ENCODE measurements at regions not wholly inside any gene's neighbourhood (a gene's known extent, or its start where the extent isn't known, plus 50 kb on each side); places are given as distances from the start of the nearest gene placed in this dataset.

DNA sequence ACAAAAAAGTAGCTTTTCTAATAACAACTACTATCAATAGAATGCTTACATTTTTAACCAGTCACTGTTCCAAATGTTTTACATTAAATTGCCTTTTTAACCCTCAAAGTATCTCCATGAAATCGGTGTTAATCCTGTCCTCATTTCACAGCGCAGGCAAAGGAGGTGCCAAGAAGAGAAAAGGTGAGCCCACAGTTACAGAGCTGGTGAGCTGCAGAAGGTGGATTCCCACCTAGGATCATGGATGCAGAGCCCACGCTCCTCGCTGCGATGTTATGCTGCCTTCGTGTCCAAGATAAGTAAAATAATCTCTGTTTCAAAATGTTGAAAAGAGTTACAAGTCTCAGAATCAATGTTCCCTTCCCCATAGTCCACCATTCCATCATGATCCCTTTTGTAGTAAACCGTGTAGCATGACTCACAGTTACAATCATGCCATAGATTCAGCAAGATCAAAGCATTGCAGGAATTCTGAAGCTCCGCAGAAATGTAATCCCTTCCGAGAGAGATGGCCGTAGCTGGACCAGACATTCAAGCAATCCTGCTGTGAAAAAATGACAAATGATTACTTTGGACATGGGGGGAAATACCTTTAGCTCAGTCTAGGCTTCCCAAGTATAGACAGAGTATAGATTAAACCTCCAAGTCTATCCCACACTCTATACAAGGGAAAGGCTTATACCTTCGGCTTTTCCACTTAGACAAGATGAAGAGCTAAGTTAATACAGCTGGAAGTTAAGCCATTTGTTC is 394.7 kb upstream of the AKR1E2 start:
- peaks cover 0 to under 1% (median 0%) of the 10 kb centered on the region in 3 donors for H3K9me3 Mint-ChIP-seq
- Histone ChIP-seq H3K4me3 (ENCODE audit: control insufficient read depth in 1 of 2, extremely low read depth in 1 of 2, low read length in 1 of 2) (no peak overlapping the region), H3K4me1 (ENCODE audit: control insufficient read depth in 1 of 2, extremely low read depth in 1 of 2, insufficient read depth in 2 of 2, low read length in 2 of 2) (no peaks in the 10 kb centered on the region), H3K27me3 (replicated peaks in 1 of 2; ENCODE audit: control insufficient read depth in 2 of 2, extremely low read depth in 1 of 2, insufficient read depth in 2 of 2, low read length in 1 of 2) (no peaks in the 10 kb centered on the region), H3K36me3 (ENCODE audit: control insufficient read depth in 2 of 2, extremely low read depth in 1 of 2, insufficient read depth in 1 of 2, low read length in 1 of 2) (no peaks in the 10 kb centered on the region), H3K9me3 (no peaks in the 10 kb centered on the region), H3K27ac (ENCODE audit: low read length) (no peak overlapping the region)
- H3K4me3 Mint-ChIP-seq, result no peak overlapping the region
- CTCF ChIA-PET, result no interaction called here
- H3K27me3 Mint-ChIP-seq, result peaks cover 0 to 4% of the 10 kb centered on the region in 2 donors
- no peaks in the 10 kb centered on the region for H3K36me3 Mint-ChIP-seq
- POLR2A ChIA-PET, result no interaction called here
- H3K27ac Mint-ChIP-seq, result no peak overlapping the region
- H3K4me1 Mint-ChIP-seq, result no peaks in the 10 kb centered on the region
- ATAC-seq (replicated peaks in 1 of 4), result no peak
- no peak for DNase-seq
- 100% methylated on average over 1 of the region's 11 CpGs for WGBS (ENCODE audit: insufficient coverage)

DNA sequence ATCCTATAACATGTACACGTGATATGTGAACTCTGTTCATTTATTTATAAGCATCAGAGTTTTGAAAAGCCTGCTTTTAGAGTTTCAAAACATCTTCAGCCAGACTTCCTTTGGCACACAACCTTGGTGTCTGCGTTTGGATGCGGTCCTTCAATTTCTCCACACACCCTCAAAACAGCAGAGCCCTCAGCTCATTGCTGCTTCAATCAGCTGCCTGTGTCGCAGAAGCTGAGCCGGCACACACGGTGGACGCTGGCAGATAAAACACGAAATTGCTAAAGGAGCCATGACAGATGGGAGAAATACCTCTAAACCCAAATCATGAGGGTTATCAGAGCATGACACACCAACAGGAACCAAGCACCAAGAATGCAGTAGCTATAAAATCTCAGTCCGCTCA is 396.4 kb upstream of the AKR1E2 start:
- H3K4me3 ChIP-seq (ENCODE audit: control insufficient read depth in 1 of 2, extremely low read depth in 1 of 2, low read length in 1 of 2), result no peak overlapping the region
- DNase-seq (no peak), ATAC-seq (replicated peaks in 1 of 4) (no peak)
- H3K36me3 ChIP-seq (ENCODE audit: control insufficient read depth in 2 of 2, extremely low read depth in 1 of 2, insufficient read depth in 1 of 2, low read length in 1 of 2), result no peaks in the 10 kb centered on the region
- no peaks in the 10 kb centered on the region for H3K9me3 ChIP-seq
- Mint-ChIP-seq H3K27me3 (peaks cover 0 to 7% of the 10 kb centered on the region in 2 donors), H3K9me3 (peaks cover 0 to 4% (median 0%) of the 10 kb centered on the region in 3 donors), H3K4me1 (no peaks in the 10 kb centered on the region), H3K36me3 (no peaks in the 10 kb centered on the region), H3K27ac (no peak overlapping the region), H3K4me3 (no peak overlapping the region)
- no peak overlapping the region for H3K27ac ChIP-seq (ENCODE audit: low read length)
- no peaks in the 10 kb centered on the region for H3K4me1 ChIP-seq (ENCODE audit: control insufficient read depth in 1 of 2, extremely low read depth in 1 of 2, insufficient read depth in 2 of 2, low read length in 2 of 2)
- WGBS (ENCODE audit: insufficient coverage), result 83% methylated on average over 6 of the region's 9 CpGs
- POLR2A ChIA-PET, result no interaction called here
- CTCF ChIA-PET, result interaction anchor here in 1 of 2 donors (0.5 kb wide), 1 partner anchor 1405 kb away, joined by 3 read pairs; no protein-coding TSS in a partner anchor
- no peaks in the 10 kb centered on the region for H3K27me3 ChIP-seq (replicated peaks in 1 of 2; ENCODE audit: control insufficient read depth in 2 of 2, extremely low read depth in 1 of 2, insufficient read depth in 2 of 2, low read length in 1 of 2)

DNA sequence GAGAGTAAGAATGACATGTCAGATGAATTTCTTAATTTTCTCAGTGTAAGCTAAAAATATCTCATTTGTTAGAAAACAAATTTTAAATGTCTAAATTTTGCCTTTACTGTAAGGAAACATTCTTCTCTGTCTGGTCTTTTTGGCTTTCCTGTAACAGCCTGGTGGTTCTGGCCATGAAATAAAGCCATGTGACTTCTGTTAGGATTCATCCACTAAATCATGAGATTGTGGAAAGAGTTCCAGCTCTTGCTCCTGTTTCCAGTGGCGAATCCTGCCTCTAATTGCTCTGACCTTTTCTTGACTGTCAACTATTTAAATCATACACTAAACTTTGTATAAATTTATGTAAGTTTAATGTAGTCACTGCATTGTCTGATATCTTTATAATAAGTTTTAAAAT is 398.5 kb upstream of the AKR1E2 start:
- no peak overlapping the region for H3K4me3 ChIP-seq (ENCODE audit: control insufficient read depth in 1 of 2, extremely low read depth in 1 of 2, low read length in 1 of 2)
- no peaks in the 10 kb centered on the region for H3K4me1 ChIP-seq (ENCODE audit: control insufficient read depth in 1 of 2, extremely low read depth in 1 of 2, insufficient read depth in 2 of 2, low read length in 2 of 2)
- no CpG with 5 or more reads among the region's 1 CpG for WGBS (ENCODE audit: insufficient coverage)
- no peaks in the 10 kb centered on the region for H3K36me3 ChIP-seq (ENCODE audit: control insufficient read depth in 2 of 2, extremely low read depth in 1 of 2, insufficient read depth in 1 of 2, low read length in 1 of 2)
- CTCF ChIA-PET, result no interaction called here
- ATAC-seq (replicated peaks in 1 of 4) (no peak), DNase-seq (no peak)
- peaks cover 0 to 4% (median 0%) of the 10 kb centered on the region in 3 donors for H3K9me3 Mint-ChIP-seq
- no peak overlapping the region for H3K4me3 Mint-ChIP-seq
- no peak overlapping the region for H3K27ac ChIP-seq (ENCODE audit: low read length)
- no peaks in the 10 kb centered on the region for H3K36me3 Mint-ChIP-seq
- H3K27ac Mint-ChIP-seq, result no peak overlapping the region
- H3K4me1 Mint-ChIP-seq, result no peaks in the 10 kb centered on the region
- no peaks in the 10 kb centered on the region for H3K27me3 ChIP-seq (replicated peaks in 1 of 2; ENCODE audit: control insufficient read depth in 2 of 2, extremely low read depth in 1 of 2, insufficient read depth in 2 of 2, low read length in 1 of 2)
- H3K27me3 Mint-ChIP-seq, result peaks cover 0 to 7% of the 10 kb centered on the region in 2 donors
- H3K9me3 ChIP-seq, result no peaks in the 10 kb centered on the region
- POLR2A ChIA-PET, result no interaction called here

DNA sequence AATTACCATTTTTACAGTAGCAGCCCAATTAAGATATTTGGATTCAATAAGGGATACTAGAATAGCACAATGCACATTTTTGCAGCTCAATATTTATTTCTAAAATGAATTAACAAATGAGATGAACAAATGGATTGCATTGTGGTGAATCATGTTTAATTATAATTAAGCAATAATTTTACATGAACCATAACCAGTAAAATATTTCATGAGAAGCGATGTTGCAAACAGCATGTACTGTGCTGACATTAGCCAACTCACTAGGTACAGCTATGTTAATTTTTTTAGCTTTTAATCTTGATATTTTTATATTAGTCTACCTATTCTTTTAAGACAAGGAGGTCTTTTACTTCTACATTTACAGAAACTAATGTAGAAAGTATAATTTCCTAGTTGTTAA is 399.1 kb upstream of the AKR1E2 start:
- ChIA-PET POLR2A (no interaction called here), CTCF (no interaction called here)
- peaks cover 0 to 9% of the 10 kb centered on the region in 2 donors for H3K27me3 Mint-ChIP-seq
- no CpG with 5 or more reads among the region's 1 CpG for WGBS (ENCODE audit: insufficient coverage)
- no peak overlapping the region for H3K4me3 ChIP-seq (ENCODE audit: control insufficient read depth in 1 of 2, extremely low read depth in 1 of 2, low read length in 1 of 2)
- ATAC-seq (replicated peaks in 1 of 4) (no peak), DNase-seq (no peak)
- H3K36me3 ChIP-seq (ENCODE audit: control insufficient read depth in 2 of 2, extremely low read depth in 1 of 2, insufficient read depth in 1 of 2, low read length in 1 of 2), result no peaks in the 10 kb centered on the region
- no peaks in the 10 kb centered on the region for H3K4me1 ChIP-seq (ENCODE audit: control insufficient read depth in 1 of 2, extremely low read depth in 1 of 2, insufficient read depth in 2 of 2, low read length in 2 of 2)
- no peak overlapping the region for H3K27ac Mint-ChIP-seq
- H3K4me1 Mint-ChIP-seq, result no peaks in the 10 kb centered on the region
- H3K4me3 Mint-ChIP-seq, result no peak overlapping the region
- H3K27me3 ChIP-seq (replicated peaks in 1 of 2; ENCODE audit: control insufficient read depth in 2 of 2, extremely low read depth in 1 of 2, insufficient read depth in 2 of 2, low read length in 1 of 2), result no peaks in the 10 kb centered on the region
- H3K27ac ChIP-seq (ENCODE audit: low read length), result no peak overlapping the region
- peaks cover 0 to 4% (median 0%) of the 10 kb centered on the region in 3 donors for H3K9me3 Mint-ChIP-seq
- H3K9me3 ChIP-seq, result no peaks in the 10 kb centered on the region
- no peaks in the 10 kb centered on the region for H3K36me3 Mint-ChIP-seq

DNA sequence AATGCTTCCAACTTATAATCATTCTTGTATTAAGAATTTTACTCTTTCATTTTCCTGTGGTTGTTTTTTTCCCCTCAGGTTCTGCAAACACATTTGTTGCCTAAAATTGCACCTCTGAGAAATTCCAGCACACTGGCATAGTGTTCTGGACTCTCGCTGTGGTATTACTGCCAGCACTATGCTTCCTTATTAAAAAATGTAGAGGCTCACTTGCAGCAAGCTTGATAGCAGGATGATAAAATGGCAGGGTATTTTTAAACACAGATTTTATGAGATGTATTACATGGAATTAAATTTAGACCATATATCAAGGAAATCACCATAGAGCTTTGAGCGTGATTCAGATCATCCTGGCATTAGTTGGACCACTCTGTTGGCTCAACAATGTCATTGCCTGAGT is 416.7 kb upstream of the AKR1E2 start:
- no peaks in the 10 kb centered on the region for H3K9me3 Mint-ChIP-seq
- H3K27ac Mint-ChIP-seq, result no peak overlapping the region
- CTCF ChIA-PET, result no interaction called here
- no peak for ATAC-seq (replicated peaks in 1 of 4)
- no peaks in the 10 kb centered on the region for H3K27me3 Mint-ChIP-seq
- H3K36me3 Mint-ChIP-seq, result no peaks in the 10 kb centered on the region
- Histone ChIP-seq H3K36me3 (ENCODE audit: control insufficient read depth in 2 of 2, extremely low read depth in 1 of 2, insufficient read depth in 1 of 2, low read length in 1 of 2) (no peaks in the 10 kb centered on the region), H3K27ac (ENCODE audit: low read length) (no peak overlapping the region), H3K4me1 (ENCODE audit: control insufficient read depth in 1 of 2, extremely low read depth in 1 of 2, insufficient read depth in 2 of 2, low read length in 2 of 2) (no peaks in the 10 kb centered on the region), H3K27me3 (replicated peaks in 1 of 2; ENCODE audit: control insufficient read depth in 2 of 2, extremely low read depth in 1 of 2, insufficient read depth in 2 of 2, low read length in 1 of 2) (peaks cover 0 to 3% of the 10 kb centered on the region in 2 experiments), H3K4me3 (ENCODE audit: control insufficient read depth in 1 of 2, extremely low read depth in 1 of 2, low read length in 1 of 2) (no peak overlapping the region), H3K9me3 (no peaks in the 10 kb centered on the region)
- WGBS (ENCODE audit: insufficient coverage), result 100% methylated on average over 1 of the region's 2 CpGs
- DNase-seq, result no peak
- no peaks in the 10 kb centered on the region for H3K4me1 Mint-ChIP-seq
- POLR2A ChIA-PET, result no interaction called here
- no peak overlapping the region for H3K4me3 Mint-ChIP-seq

DNA sequence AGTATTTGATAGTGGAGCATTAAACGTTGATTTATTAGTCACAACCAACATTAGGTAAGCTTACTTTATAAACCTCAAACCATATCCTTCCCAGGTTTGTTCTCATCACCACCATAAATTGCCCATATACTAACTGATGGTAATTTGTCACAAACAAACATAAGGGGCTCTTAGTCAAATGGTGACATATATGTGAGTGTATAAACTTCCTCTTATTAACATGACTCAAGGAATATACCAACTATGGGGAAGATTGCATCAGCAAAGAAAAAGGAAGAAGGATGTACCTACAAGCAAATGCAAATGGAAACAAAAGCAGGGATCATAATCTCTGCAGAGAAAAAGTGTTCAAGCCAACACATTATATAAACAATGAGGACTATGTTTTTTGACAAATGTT is 418.2 kb upstream of the AKR1E2 start:
- POLR2A ChIA-PET, result no interaction called here
- no peak overlapping the region for H3K27ac ChIP-seq (ENCODE audit: low read length)
- ATAC-seq (replicated peaks in 1 of 4) (no peak), DNase-seq (no peak)
- no peaks in the 10 kb centered on the region for H3K36me3 Mint-ChIP-seq
- no peak overlapping the region for H3K4me3 Mint-ChIP-seq
- peaks cover 0 to 3% of the 10 kb centered on the region in 2 experiments for H3K27me3 ChIP-seq (replicated peaks in 1 of 2; ENCODE audit: control insufficient read depth in 2 of 2, extremely low read depth in 1 of 2, insufficient read depth in 2 of 2, low read length in 1 of 2)
- no peak overlapping the region for H3K27ac Mint-ChIP-seq
- no CpG with 5 or more reads among the region's 1 CpG for whole genome bisulfite sequencing (ENCODE audit: insufficient coverage)
- H3K4me1 Mint-ChIP-seq, result no peaks in the 10 kb centered on the region
- no peaks in the 10 kb centered on the region for H3K9me3 ChIP-seq
- H3K9me3 Mint-ChIP-seq, result no peaks in the 10 kb centered on the region
- H3K4me3 ChIP-seq (ENCODE audit: control insufficient read depth in 1 of 2, extremely low read depth in 1 of 2, low read length in 1 of 2), result no peak overlapping the region
- no peaks in the 10 kb centered on the region for H3K4me1 ChIP-seq (ENCODE audit: control insufficient read depth in 1 of 2, extremely low read depth in 1 of 2, insufficient read depth in 2 of 2, low read length in 2 of 2)
- H3K27me3 Mint-ChIP-seq, result peaks cover 1 to 4% of the 10 kb centered on the region in 2 donors
- CTCF ChIA-PET, result no interaction called here
- H3K36me3 ChIP-seq (ENCODE audit: control insufficient read depth in 2 of 2, extremely low read depth in 1 of 2, insufficient read depth in 1 of 2, low read length in 1 of 2), result no peaks in the 10 kb centered on the region
